ENCODE measurements at regions not wholly inside any gene's neighbourhood (a gene's known extent, or its start where the extent isn't known, plus 50 kb on each side); places are given as distances from the start of the nearest gene placed in this dataset.
"Not testable (repeated sequence)": the region's sequence is repeated elsewhere in the genome, so short reads cannot be mapped to it uniquely, and the experiment has no call there.

DNA sequence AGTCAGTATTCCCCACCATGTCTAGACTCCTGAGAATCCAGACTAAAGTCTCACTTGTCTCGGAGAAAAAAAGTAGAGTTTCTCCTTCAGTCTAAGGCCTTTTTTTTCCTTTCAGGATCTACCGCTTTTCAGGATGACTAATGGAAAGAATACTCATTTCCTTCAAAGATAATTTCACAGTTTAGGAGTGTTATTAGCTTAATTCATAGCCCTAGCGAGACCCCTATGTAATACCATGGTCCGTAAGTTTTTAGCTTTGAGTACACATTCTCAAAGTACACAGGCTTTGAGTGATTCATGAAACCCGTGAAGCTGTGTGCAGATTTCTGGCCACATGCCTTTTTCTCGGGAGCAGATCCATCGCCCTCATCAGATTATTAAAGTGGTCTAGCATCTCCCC lies 133.1 kb downstream of the SOX4 start:
- DNase-seq: no peak
- intact Hi-C loops (cut with micrococcal nuclease): no loop called here
- no peaks in the 10 kb centered on the region for H3K36me3 Mint-ChIP-seq (ENCODE audit: low read depth)
- H3K4me1 Mint-ChIP-seq: peaks cover 2% of the 10 kb centered on the region
- H3K27me3 Mint-ChIP-seq: no peaks in the 10 kb centered on the region
- no peak overlapping the region for H3K4me3 Mint-ChIP-seq
- peaks cover 3% of the 10 kb centered on the region for H3K9me3 Mint-ChIP-seq
- H3K27ac Mint-ChIP-seq: no peak overlapping the region

DNA sequence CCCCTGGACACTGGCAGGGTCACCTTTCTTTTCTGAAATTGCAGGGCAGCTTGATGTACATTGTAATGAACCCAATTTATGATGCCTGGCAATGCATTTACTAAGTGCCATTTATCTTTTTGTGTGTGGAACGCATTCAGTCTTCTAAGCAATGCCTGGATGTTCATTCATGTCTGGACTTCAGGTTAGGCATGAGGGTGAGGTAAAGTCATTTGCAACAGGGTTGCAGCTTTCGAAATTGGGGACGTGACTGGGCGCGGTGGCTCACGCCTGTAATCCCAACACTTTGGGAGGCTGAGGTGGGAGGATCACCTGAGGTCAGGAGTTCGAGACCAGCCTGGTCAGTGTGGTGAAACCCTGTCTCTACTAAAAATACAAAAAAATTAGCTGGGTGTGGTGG lies 134.6 kb downstream of the SOX4 start:
- no peaks in the 10 kb centered on the region for H3K27me3 Mint-ChIP-seq
- H3K27ac Mint-ChIP-seq: no peak overlapping the region
- peaks cover 2% of the 10 kb centered on the region for H3K4me1 Mint-ChIP-seq
- H3K9me3 Mint-ChIP-seq: peaks cover 3% of the 10 kb centered on the region
- no peak for DNase-seq
- no peak overlapping the region for H3K4me3 Mint-ChIP-seq
- intact Hi-C loops (cut with micrococcal nuclease): no loop called here
- H3K36me3 Mint-ChIP-seq (ENCODE audit: low read depth): no peaks in the 10 kb centered on the region

DNA sequence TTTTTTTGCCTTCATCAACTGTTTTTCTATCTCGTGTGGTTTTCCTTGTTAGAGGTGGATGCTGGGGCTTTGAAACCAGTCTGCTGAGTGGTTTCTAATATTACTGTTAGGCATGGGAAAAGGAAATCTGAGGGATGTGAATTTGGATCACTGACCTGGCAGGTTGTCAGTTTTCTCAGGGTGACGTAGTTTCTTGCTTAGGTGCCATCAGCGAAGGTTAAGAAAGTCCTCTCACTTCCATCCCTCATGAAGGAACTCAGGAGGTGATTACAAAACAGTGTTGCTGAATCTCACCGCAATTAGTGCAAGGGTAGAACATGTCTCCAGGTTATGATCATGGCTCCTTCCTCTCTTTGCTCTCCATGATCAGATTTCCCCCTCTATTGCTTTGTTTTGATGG lies 135.9 kb downstream of the SOX4 start:
- no peaks in the 10 kb centered on the region for H3K27me3 Mint-ChIP-seq
- H3K9me3 Mint-ChIP-seq: peaks cover 3% of the 10 kb centered on the region
- H3K4me1 Mint-ChIP-seq: peaks cover 2% of the 10 kb centered on the region
- intact Hi-C loops (cut with micrococcal nuclease): no loop called here
- no peaks in the 10 kb centered on the region for H3K36me3 Mint-ChIP-seq (ENCODE audit: low read depth)
- no peak overlapping the region for H3K4me3 Mint-ChIP-seq
- DNase-seq: no peak
- H3K27ac Mint-ChIP-seq: no peak overlapping the region

GRCh38 chr6:21730533-21730932 lies 137.0 kb downstream of the SOX4 start:
- H3K36me3 Mint-ChIP-seq (ENCODE audit: low read depth): no peaks in the 10 kb centered on the region
- H3K9me3 Mint-ChIP-seq: peaks cover 3% of the 10 kb centered on the region
- intact Hi-C loops (cut with micrococcal nuclease): no loop called here
- H3K4me1 Mint-ChIP-seq: peaks cover 2% of the 10 kb centered on the region
- H3K4me3 Mint-ChIP-seq: no peak overlapping the region
- H3K27ac Mint-ChIP-seq: no peak overlapping the region
- DNase-seq: no peak
- no peaks in the 10 kb centered on the region for H3K27me3 Mint-ChIP-seq

- Mint-ChIP-seq H3K27me3 (no peaks in the 10 kb centered on the region), H3K36me3 (ENCODE audit: low read depth) (no peaks in the 10 kb centered on the region), H3K27ac (no peak overlapping the region), H3K4me1 (peaks cover 2% of the 10 kb centered on the region), H3K9me3 (peaks cover 3% of the 10 kb centered on the region), H3K4me3 (no peak overlapping the region)
- DNase-seq: no peak
- intact Hi-C loops (cut with micrococcal nuclease): no loop called here
Measured at GRCh38 chr6:21731411-21732031, 138.0 kb downstream of the SOX4 start.

GRCh38 chr6:21732032-21732730 lies 138.6 kb downstream of the SOX4 start:
- H3K4me3 Mint-ChIP-seq; H3K4me1 Mint-ChIP-seq; intact Hi-C loops (cut with micrococcal nuclease); H3K9me3 Mint-ChIP-seq; H3K27me3 Mint-ChIP-seq; H3K36me3 Mint-ChIP-seq (ENCODE audit: low read depth); DNase-seq; H3K27ac Mint-ChIP-seq: not testable (repeated sequence)

DNA sequence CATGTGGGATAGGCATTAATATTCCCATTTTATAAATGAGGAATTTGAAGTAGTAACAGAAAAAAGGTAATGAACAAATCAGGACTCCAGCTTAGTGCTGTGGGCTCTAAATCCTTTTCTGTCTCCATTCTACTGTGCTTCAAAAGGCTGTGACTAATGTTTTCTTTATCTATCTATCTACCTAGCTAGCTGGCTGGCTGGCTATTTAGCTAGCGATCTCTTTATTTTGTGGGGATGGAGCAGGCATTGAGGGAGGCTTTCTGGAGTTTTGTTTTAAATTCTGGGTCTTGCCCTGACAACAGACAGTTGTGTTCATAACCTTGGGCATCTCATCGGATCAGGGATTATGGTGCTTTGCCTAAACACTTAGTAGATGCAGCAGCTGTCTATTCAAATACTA lies 139.2 kb downstream of the SOX4 start:
- no peak overlapping the region for H3K4me3 Mint-ChIP-seq
- peaks cover 2% of the 10 kb centered on the region for H3K4me1 Mint-ChIP-seq
- no peak overlapping the region for H3K27ac Mint-ChIP-seq
- intact Hi-C loops (cut with micrococcal nuclease): no loop called here
- no peak for DNase-seq
- no peaks in the 10 kb centered on the region for H3K36me3 Mint-ChIP-seq (ENCODE audit: low read depth)
- no peaks in the 10 kb centered on the region for H3K27me3 Mint-ChIP-seq
- peaks cover 3% of the 10 kb centered on the region for H3K9me3 Mint-ChIP-seq

- no peaks in the 10 kb centered on the region for H3K27me3 Mint-ChIP-seq
- peaks cover 3% of the 10 kb centered on the region for H3K9me3 Mint-ChIP-seq
- H3K4me1 Mint-ChIP-seq: peaks cover 2% of the 10 kb centered on the region
- no peak for DNase-seq
- no peak overlapping the region for H3K27ac Mint-ChIP-seq
- intact Hi-C loops (cut with micrococcal nuclease): no loop called here
- no peaks in the 10 kb centered on the region for H3K36me3 Mint-ChIP-seq (ENCODE audit: low read depth)
- no peak overlapping the region for H3K4me3 Mint-ChIP-seq
Measured at GRCh38 chr6:21733311-21733710, 139.8 kb downstream of the SOX4 start.

DNA sequence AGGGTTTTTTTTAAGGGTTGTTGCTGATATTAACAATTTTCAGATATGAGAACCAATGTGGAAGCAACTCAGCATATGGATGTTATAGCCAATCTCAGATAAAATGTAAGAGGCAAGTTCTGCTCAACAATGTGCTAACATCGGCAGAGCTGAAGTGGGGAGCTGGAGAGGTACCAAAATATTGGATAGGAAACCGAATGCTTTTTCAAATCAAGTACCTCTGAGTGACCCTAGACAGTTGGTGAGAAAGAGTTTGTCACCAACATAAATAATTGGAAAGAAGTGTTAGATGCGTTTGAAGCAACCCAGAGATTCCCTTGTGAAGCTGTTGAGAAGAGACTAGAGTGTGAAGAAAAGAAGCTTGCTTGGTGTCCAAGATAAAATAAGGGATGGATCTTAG lies 140.7 kb downstream of the SOX4 start:
- Mint-ChIP-seq H3K27me3 (no peaks in the 10 kb centered on the region), H3K9me3 (peaks cover 3% of the 10 kb centered on the region), H3K27ac (no peak overlapping the region), H3K4me3 (no peak overlapping the region), H3K4me1 (peaks cover 2% of the 10 kb centered on the region), H3K36me3 (ENCODE audit: low read depth) (no peaks in the 10 kb centered on the region)
- intact Hi-C loops (cut with micrococcal nuclease): no loop called here
- no peak for DNase-seq

DNA sequence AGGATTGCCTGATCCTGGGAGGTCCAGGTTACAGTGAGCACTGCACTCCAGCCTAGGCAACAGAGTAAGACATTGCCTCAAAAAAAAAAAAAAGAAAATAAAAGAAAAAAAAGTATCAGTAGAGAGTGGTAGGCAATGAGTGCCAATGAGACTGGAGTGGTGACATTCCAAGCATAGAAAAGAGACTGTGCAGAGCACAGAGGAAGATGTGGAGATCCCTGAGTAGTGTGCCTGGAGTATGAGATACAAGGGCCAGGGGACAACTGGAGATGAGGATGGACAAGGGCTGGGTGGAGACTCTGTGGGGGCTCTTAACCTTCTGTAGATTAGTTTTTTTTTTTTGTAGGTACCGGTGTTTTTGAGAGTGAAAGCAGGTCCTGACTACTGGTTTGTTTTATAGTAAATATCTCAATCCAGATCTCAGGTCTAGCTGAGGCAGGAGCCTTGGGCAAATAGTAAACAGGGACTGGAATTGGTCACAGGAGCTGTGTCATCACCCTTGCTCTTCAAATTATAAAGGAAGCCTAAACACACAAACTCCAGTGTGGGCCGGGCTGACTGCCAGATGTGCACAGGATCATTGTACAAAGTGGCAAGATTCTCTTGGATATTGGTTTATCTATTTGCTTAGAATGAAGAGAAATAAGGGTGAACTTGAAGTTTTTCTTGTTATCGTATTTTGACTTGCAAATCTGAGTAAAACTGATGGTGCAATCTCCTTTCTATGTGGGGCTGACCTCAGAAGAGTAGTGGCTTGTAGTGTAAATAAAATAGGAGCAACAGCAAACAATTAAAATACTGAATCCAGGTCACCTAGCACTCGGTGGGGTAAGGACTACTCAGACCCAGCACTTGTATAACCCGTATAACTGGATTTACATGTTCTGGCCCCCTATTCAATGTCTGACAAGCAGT lies 144.9 kb downstream of the SOX4 start:
- intact Hi-C loops (cut with micrococcal nuclease): no loop called here
- no peak overlapping the region for H3K4me3 Mint-ChIP-seq

GRCh38 chr6:21739241-21739640 lies 145.7 kb downstream of the SOX4 start:
- peaks cover 3% of the 10 kb centered on the region for H3K27me3 Mint-ChIP-seq

More for the DNA sequence above, 144.9 kb downstream of the SOX4 start:
- DNase-seq: no peak
- peaks cover 3% of the 10 kb centered on the region for H3K27me3 Mint-ChIP-seq
- H3K36me3 Mint-ChIP-seq (ENCODE audit: low read depth): no peaks in the 10 kb centered on the region
- no peak overlapping the region for H3K27ac Mint-ChIP-seq
- no peaks in the 10 kb centered on the region for H3K9me3 Mint-ChIP-seq
- no peaks in the 10 kb centered on the region for H3K4me1 Mint-ChIP-seq

DNA sequence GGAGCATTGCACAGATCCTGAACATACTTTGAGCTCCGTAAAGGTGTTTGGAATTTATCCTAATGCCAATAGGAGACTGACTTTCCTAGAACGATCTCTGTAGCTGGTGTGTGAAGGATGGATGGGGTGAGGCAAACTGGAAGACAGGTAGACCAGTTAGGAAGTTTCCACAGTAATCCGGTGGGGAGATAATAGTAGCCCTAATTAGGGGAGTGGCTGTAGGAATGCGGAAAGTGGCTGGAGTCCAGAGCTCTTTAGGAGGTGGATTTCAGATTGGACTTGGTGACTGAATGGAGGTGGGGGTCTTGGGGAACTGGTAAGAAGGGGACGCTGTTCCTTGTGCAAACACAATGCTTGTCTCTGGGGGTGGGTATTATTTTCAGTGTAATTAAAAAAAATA lies 146.3 kb downstream of the SOX4 start:
- intact Hi-C loops (cut with micrococcal nuclease): no loop called here
- peaks cover 3% of the 10 kb centered on the region for H3K27me3 Mint-ChIP-seq
- no peaks in the 10 kb centered on the region for H3K9me3 Mint-ChIP-seq
- H3K36me3 Mint-ChIP-seq (ENCODE audit: low read depth): no peaks in the 10 kb centered on the region
- no peak overlapping the region for H3K4me3 Mint-ChIP-seq
- no peak for DNase-seq
- no peaks in the 10 kb centered on the region for H3K4me1 Mint-ChIP-seq
- H3K27ac Mint-ChIP-seq: no peak overlapping the region

More at GRCh38 chr6:21739241-21739640, 145.7 kb downstream of the SOX4 start:
- H3K9me3 Mint-ChIP-seq: no peaks in the 10 kb centered on the region
- no peak overlapping the region for H3K27ac Mint-ChIP-seq
- no peak overlapping the region for H3K4me3 Mint-ChIP-seq
- no peaks in the 10 kb centered on the region for H3K4me1 Mint-ChIP-seq
- no peaks in the 10 kb centered on the region for H3K36me3 Mint-ChIP-seq (ENCODE audit: low read depth)
- DNase-seq: no peak
- intact Hi-C loops (cut with micrococcal nuclease): no loop called here

GRCh38 chr6:21740376-21741124 lies 147.0 kb downstream of the SOX4 start:
- no peaks in the 10 kb centered on the region for H3K4me1 Mint-ChIP-seq
- no peak overlapping the region for H3K27ac Mint-ChIP-seq

More at GRCh38 chr6:21740376-21741124, 147.0 kb downstream of the SOX4 start:
- no peaks in the 10 kb centered on the region for H3K36me3 Mint-ChIP-seq (ENCODE audit: low read depth)
- no peak for DNase-seq
- H3K4me3 Mint-ChIP-seq: no peak overlapping the region
- H3K9me3 Mint-ChIP-seq: no peaks in the 10 kb centered on the region
- peaks cover 3% of the 10 kb centered on the region for H3K27me3 Mint-ChIP-seq
- intact Hi-C loops (cut with micrococcal nuclease): no loop called here
